CD14-positive monocyte (primary cell): ENCODE measurements at regions not wholly inside any gene's neighbourhood (a gene's known extent, or its start where the extent isn't known, plus 50 kb on each side); places are given as distances from the start of the nearest gene placed in this dataset.

Experiments
- DNase-seq, 3 donors: peaks; one replicate each; pipeline ENCODE4 v3.0.0-alpha.2; 2011 to 2022
- H2AFZ ChIP-seq: 2 replicates; pipeline ENCODE4 v1.6.0; 2012; ENCODE audit warnings: mild to moderate bottlenecking, low read depth, low read length, inconsistent platforms; ENCODE audit not compliant: insufficient read depth, poor library complexity, severe bottlenecking
- H3K27ac ChIP-seq, 2 donors: 1 replicate in 1 of 2; 2 replicates in 1 of 2; pipeline ENCODE4 v1.5.1; 2012 to 2013; ENCODE audit warnings: low read length in 2 of 2, control low read depth in 1 of 2, inconsistent platforms in 1 of 2, low read depth in 1 of 2, mild to moderate bottlenecking in 1 of 2
- H3K27me3 ChIP-seq, 2 donors: one replicate each; pipeline versions ENCODE4 v1.6.0 to v1.6.1; 2011 to 2013; ENCODE audit warnings: low read length in 2 of 2; ENCODE audit not compliant: control insufficient read depth in 2 of 2, insufficient read depth in 2 of 2
- H3K36me3 ChIP-seq, 2 donors: replicated peaks in 1 of 2; 1 replicate in 1 of 2; 2 replicates in 1 of 2; pipeline versions ENCODE4 v1.5.1 to v1.6.1; 2012 to 2013; ENCODE audit warnings: low read length in 2 of 2, control low read depth in 1 of 2, inconsistent platforms in 1 of 2, mild to moderate bottlenecking in 1 of 2; ENCODE audit not compliant: insufficient read depth in 2 of 2, control insufficient read depth in 1 of 2
- H3K4me1 ChIP-seq, 2 donors: 1 replicate in 1 of 2; 2 replicates in 1 of 2; pipeline versions ENCODE4 v1.5.1 to v1.6.1; 2012 to 2013; ENCODE audit warnings: low read length in 2 of 2, control low read depth in 1 of 2, inconsistent platforms in 1 of 2, mild to moderate bottlenecking in 1 of 2, moderate library complexity in 1 of 2; ENCODE audit not compliant: insufficient read depth in 2 of 2, control insufficient read depth in 1 of 2
- H3K4me2 ChIP-seq: replicated peaks from 2 replicates; pipeline ENCODE3; 2012; ENCODE audit warnings: low read length, moderate library complexity, mild to moderate bottlenecking; ENCODE audit not compliant: poor library complexity, severe bottlenecking; ENCODE audit errors: extremely low read depth
- H3K4me3 ChIP-seq, 3 experiments: fragments of 200-600 bp in 1 of 3; sonication (generic) in 1 of 3; replicated peaks in 1 of 3; 1 replicate in 2 of 3; 2 replicates in 1 of 3; pipeline ENCODE4 v1.5.1; 2011 to 2013; ENCODE audit warnings: low read length in 3 of 3, mild to moderate bottlenecking in 3 of 3, control low read depth in 2 of 3, low read depth in 2 of 3, inconsistent platforms in 1 of 3, moderate library complexity in 1 of 3
- H3K79me2 ChIP-seq: 2 replicates; pipeline ENCODE4 v1.6.0; 2012; ENCODE audit warnings: mild to moderate bottlenecking, control low read depth, inconsistent platforms, low read length, moderate library complexity; ENCODE audit not compliant: insufficient read depth
- H3K9ac ChIP-seq: 2 replicates; pipeline ENCODE4 v1.6.0; 2017; ENCODE audit warnings: low read length, mild to moderate bottlenecking; ENCODE audit not compliant: insufficient read depth, poor library complexity, severe bottlenecking
- H3K9me3 ChIP-seq, 2 donors: replicated peaks in 1 of 2; 1 replicate in 1 of 2; 2 replicates in 1 of 2; pipeline versions ENCODE4 v1.5.1 to v1.6.1; 2012 to 2013; ENCODE audit warnings: low read length in 2 of 2, control low read depth in 1 of 2; ENCODE audit not compliant: control insufficient read depth in 1 of 2, insufficient read depth in 1 of 2
- H4K20me1 ChIP-seq: 2 replicates; pipeline ENCODE4 v1.6.0; 2012; ENCODE audit warnings: mild to moderate bottlenecking, low read length, control low read depth, moderate library complexity; ENCODE audit not compliant: insufficient read depth
- H3K27ac Mint-ChIP-seq, 7 donors: one replicate each; pipeline ENCODE4 v1.8.0; 2020; ENCODE audit warnings: mild to moderate bottlenecking in 7 of 7, mixed read lengths in 7 of 7, moderate library complexity in 6 of 7, inconsistent platforms in 2 of 7
- H3K27me3 Mint-ChIP-seq, 3 donors: one replicate each; pipeline ENCODE4 v1.8.0; 2021 to 2022; ENCODE audit warnings: low read depth in 3 of 3, mild to moderate bottlenecking in 3 of 3, mixed read lengths in 3 of 3, moderate library complexity in 3 of 3, inconsistent platforms in 1 of 3
- H3K36me3 Mint-ChIP-seq, 2 donors: one replicate each; pipeline ENCODE4 v1.8.0; 2020; ENCODE audit warnings: mixed read lengths in 2 of 2, inconsistent platforms in 1 of 2, mild to moderate bottlenecking in 1 of 2
- H3K4me1 Mint-ChIP-seq: one replicate; pipeline ENCODE4 v1.8.0; 2020; ENCODE audit warnings: mild to moderate bottlenecking, mixed read lengths
- H3K4me3 Mint-ChIP-seq, 2 donors: one replicate each; pipeline ENCODE4 v1.8.0; 2020; ENCODE audit warnings: mild to moderate bottlenecking in 2 of 2, mixed read lengths in 2 of 2, moderate library complexity in 1 of 2
- H3K9me3 Mint-ChIP-seq, 7 donors: one replicate each; pipeline ENCODE4 v1.8.0; 2020 to 2022; ENCODE audit warnings: mixed read lengths in 7 of 7, mild to moderate bottlenecking in 6 of 7, moderate library complexity in 6 of 7, inconsistent platforms in 2 of 7
- WGBS: methylation state at CpG from one replicate; pipeline ENCODE4 v1.1.5; 2013; ENCODE audit warnings: missing lambda C conversion rate; ENCODE audit not compliant: insufficient coverage; 5-methylcytosine and 5-hydroxymethylcytosine counted together
- intact Hi-C, 2 donors: fragments of 100-400 bp; cut with micrococcal nuclease; formaldehyde crosslinking; loops; one replicate each; pipeline versions ENCODE4 v1.15.0 to v1.15.1; 2023
- TF ChIP-seq, protein P1 (sequence below): fragments of 200-600 bp; IDR thresholded peaks from one replicate; pipeline ENCODE4 v1.8.0; 2022; ENCODE audit warnings: antibody characterized with exemption, mild to moderate bottlenecking

DNA sequence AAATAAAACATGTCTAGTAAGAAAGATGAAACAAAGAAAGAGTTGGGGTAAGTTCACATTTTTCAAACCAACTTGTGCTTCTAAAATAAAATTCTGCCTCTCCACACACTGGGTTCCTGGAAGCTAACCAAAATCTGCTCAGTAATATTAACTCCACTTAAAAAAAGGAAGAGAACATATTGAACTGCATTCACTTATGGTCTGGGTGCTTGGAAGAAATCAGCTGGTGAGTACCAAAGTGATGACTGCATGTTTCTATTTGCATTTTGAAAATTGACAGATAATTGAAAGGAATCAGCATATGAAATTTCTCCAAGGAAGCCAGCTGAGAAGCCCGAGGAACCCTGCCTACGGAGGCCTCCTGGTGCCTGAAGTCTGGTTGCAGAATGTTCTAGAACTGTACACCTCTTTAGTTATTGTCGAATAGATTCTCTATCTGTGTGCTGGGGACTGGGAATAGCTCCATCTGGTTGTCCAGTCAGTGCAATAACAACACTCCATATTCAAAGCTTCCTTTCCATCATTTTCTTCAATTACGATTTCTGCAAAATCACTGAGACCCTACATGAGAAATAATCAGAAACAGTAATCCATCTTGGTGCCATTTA, 836.1 kb downstream of the VRK1 start:
- no peaks in the 10 kb centered on the region for H3K36me3 Mint-ChIP-seq
- no peak overlapping the region for H3K27ac Mint-ChIP-seq
- 95% methylated on average over 3 of the region's 4 CpGs for WGBS

DNA sequence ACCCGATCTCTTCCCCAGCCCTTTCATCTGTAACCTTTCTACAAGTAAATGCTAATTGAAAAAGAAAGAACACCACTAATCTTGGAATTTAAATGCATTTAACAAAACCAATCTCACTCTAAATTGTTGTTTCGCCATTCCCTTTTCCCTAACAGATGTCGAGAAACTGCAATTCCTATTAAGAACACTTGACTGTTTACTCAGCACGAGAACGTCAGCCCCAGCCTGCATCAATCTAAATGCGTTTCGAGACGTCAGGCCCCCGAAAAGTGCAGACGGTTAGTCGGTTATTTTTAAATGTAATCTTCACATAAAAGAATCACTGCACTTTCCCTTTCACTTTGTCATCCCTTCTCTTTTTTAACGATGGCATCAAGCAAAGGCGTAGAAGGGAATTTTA, 837.6 kb downstream of the VRK1 start:
- H3K36me3 Mint-ChIP-seq, result no peaks in the 10 kb centered on the region
- H2AFZ ChIP-seq, result peak overlapping the region; percentile 15
- H3K9ac ChIP-seq, result peak overlapping the region; percentile 7
- no peaks in the 10 kb centered on the region for H3K9me3 ChIP-seq
- TF ChIP-seq, protein P1, sequence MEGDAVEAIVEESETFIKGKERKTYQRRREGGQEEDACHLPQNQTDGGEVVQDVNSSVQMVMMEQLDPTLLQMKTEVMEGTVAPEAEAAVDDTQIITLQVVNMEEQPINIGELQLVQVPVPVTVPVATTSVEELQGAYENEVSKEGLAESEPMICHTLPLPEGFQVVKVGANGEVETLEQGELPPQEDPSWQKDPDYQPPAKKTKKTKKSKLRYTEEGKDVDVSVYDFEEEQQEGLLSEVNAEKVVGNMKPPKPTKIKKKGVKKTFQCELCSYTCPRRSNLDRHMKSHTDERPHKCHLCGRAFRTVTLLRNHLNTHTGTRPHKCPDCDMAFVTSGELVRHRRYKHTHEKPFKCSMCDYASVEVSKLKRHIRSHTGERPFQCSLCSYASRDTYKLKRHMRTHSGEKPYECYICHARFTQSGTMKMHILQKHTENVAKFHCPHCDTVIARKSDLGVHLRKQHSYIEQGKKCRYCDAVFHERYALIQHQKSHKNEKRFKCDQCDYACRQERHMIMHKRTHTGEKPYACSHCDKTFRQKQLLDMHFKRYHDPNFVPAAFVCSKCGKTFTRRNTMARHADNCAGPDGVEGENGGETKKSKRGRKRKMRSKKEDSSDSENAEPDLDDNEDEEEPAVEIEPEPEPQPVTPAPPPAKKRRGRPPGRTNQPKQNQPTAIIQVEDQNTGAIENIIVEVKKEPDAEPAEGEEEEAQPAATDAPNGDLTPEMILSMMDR, result no peak
- no peaks in the 10 kb centered on the region for H4K20me1 ChIP-seq
- no peaks in the 10 kb centered on the region for H3K36me3 ChIP-seq
- no peaks in the 10 kb centered on the region for H3K9me3 Mint-ChIP-seq
- no peaks in the 10 kb centered on the region for H3K4me1 ChIP-seq
- no peaks in the 10 kb centered on the region for H3K27me3 ChIP-seq
- peak overlapping the region; percentile 27 for H3K4me2 ChIP-seq
- peak overlapping the region; percentile 66 to 88 for H3K4me3 Mint-ChIP-seq
- H3K79me2 ChIP-seq, result no peaks in the 10 kb centered on the region
- H3K4me3 ChIP-seq, result peak overlapping the region; percentile 1 to 46 (median 30)
- no peak for DNase-seq
- no peak overlapping the region for H3K27ac ChIP-seq
- WGBS, result 23% methylated on average over 8 of the region's 13 CpGs
- H3K4me1 Mint-ChIP-seq, result peaks cover 17% of the 10 kb centered on the region
- intact Hi-C loops, result no loop called here
- peaks cover 2 to 8% (median 3%) of the 10 kb centered on the region in 3 donors for H3K27me3 Mint-ChIP-seq
- no peak overlapping the region for H3K27ac Mint-ChIP-seq

More for the DNA sequence above, 836.1 kb downstream of the VRK1 start:
- no peak overlapping the region for H3K4me2 ChIP-seq
- no peaks in the 10 kb centered on the region for H3K36me3 ChIP-seq
- H3K27me3 ChIP-seq, result no peaks in the 10 kb centered on the region
- H4K20me1 ChIP-seq, result no peaks in the 10 kb centered on the region
- intact Hi-C loops, result no loop called here
- H3K27ac ChIP-seq, result no peak overlapping the region
- H2AFZ ChIP-seq, result no peak overlapping the region
- peaks cover 2 to 5% (median 3%) of the 10 kb centered on the region in 3 donors for H3K27me3 Mint-ChIP-seq
- H3K4me3 Mint-ChIP-seq, result no peak overlapping the region
- peaks cover 7% of the 10 kb centered on the region for H3K4me1 Mint-ChIP-seq
- H3K4me1 ChIP-seq, result no peaks in the 10 kb centered on the region
- no peak for DNase-seq
- no peaks in the 10 kb centered on the region for H3K9me3 ChIP-seq
- H3K9me3 Mint-ChIP-seq, result no peaks in the 10 kb centered on the region
- TF ChIP-seq, protein P1, result no peak
- no peak overlapping the region for H3K4me3 ChIP-seq
- H3K79me2 ChIP-seq, result no peaks in the 10 kb centered on the region
- no peak overlapping the region for H3K9ac ChIP-seq
